HL-60 (cell line): ENCODE measurements at regions not wholly inside any gene's neighbourhood (a gene's known extent, or its start where the extent isn't known, plus 50 kb on each side); places are given as distances from the start of the nearest gene placed in this dataset.
"Not testable (repeated sequence)": the region's sequence is repeated elsewhere in the genome, so short reads cannot be mapped to it uniquely, and the experiment has no call there.

Experiments used
- DNase-seq, 2 experiments: peaks; one replicate each; pipeline ENCODE4 v3.0.0-alpha.2; 2010 to 2020; ENCODE audit warnings: low read depth in 1 of 2, low spot score in 1 of 2
- H3K27ac ChIP-seq: fragments of 250-450 bp; sonication (Bioruptor Pico); replicated peaks from 2 replicates; pipeline ENCODE4 v1.5.1; 2020; ENCODE audit warnings: mild to moderate bottlenecking, moderate library complexity
- H3K27me3 ChIP-seq: fragments of 250-450 bp; sonication (Bioruptor Pico); 2 replicates; pipeline ENCODE4 v1.5.1; 2021; ENCODE audit warnings: mild to moderate bottlenecking, moderate library complexity; ENCODE audit not compliant: insufficient read depth, poor library complexity, severe bottlenecking
- H3K4me3 ChIP-seq: replicated peaks from 2 replicates; pipeline ENCODE4 v1.5.1; 2011; ENCODE audit warnings: mild to moderate bottlenecking, control low read depth, low read length; ENCODE audit not compliant: insufficient read depth
- CTCF ChIP-seq: IDR thresholded peaks from one replicate; pipeline ENCODE4 v1.5.1; 2011; ENCODE audit warnings: low read length, control low read depth, inconsistent platforms; ENCODE audit not compliant: insufficient read depth
- GABPA ChIP-seq: IDR thresholded peaks from 2 replicates; pipeline ENCODE4 v1.6.1; 2012; ENCODE audit warnings: low read depth
- POLR2AphosphoS5 ChIP-seq: IDR thresholded peaks from 2 replicates; pipeline ENCODE4 v1.6.1; 2012; ENCODE audit warnings: low read depth
- REST ChIP-seq: IDR thresholded peaks from 2 replicates; pipeline ENCODE4 v1.6.1; 2012; ENCODE audit warnings: low read depth; ENCODE audit not compliant: insufficient replicate concordance
- SPI1 ChIP-seq: IDR thresholded peaks from 2 replicates; pipeline ENCODE4 v1.6.1; 2012; ENCODE audit warnings: low read depth, mild to moderate bottlenecking, borderline replicate concordance

- no peak for DNase-seq
- Histone ChIP-seq H3K27me3 (no peaks in the 10 kb centered on the region), H3K4me3 (no peak overlapping the region), H3K27ac (no peak overlapping the region)
- no peak for TF ChIP-seq POLR2AphosphoS5
- no peak for TF ChIP-seq SPI1
- TF ChIP-seq REST: no peak
- no peak for TF ChIP-seq GABPA
- no peak for TF ChIP-seq CTCF
Observed at GRCh38 chr22:23450434-23450795, 129.7 kb downstream of the IGLL1 start.

- not testable (repeated sequence) for H3K27ac ChIP-seq, DNase-seq, H3K27me3 ChIP-seq, H3K4me3 ChIP-seq
Observed at GRCh38 chr22:23449748-23450433, 130.2 kb downstream of the IGLL1 start.

- not testable (repeated sequence) for H3K27me3 ChIP-seq, H3K27ac ChIP-seq, DNase-seq, H3K4me3 ChIP-seq
Observed at GRCh38 chr22:23448499-23449288, 131.4 kb downstream of the IGLL1 start.

- TF ChIP-seq SPI1 (no peak), REST (no peak), POLR2AphosphoS5 (no peak), GABPA (no peak), CTCF (no peak)
- no peak overlapping the region for H3K4me3 ChIP-seq
- no peak for DNase-seq
- no peak overlapping the region for H3K27ac ChIP-seq
- H3K27me3 ChIP-seq: no peaks in the 10 kb centered on the region
Observed at GRCh38 chr22:23446796-23447350, 133.2 kb downstream of the IGLL1 start.

- H3K27me3 ChIP-seq, DNase-seq, H3K27ac ChIP-seq, H3K4me3 ChIP-seq: not testable (repeated sequence)
Observed at GRCh38 chr22:23446194-23446593, 133.9 kb downstream of the IGLL1 start.

GRCh38 chr22:23443905-23444304 is 136.2 kb downstream of the IGLL1 start:
- DNase-seq, H3K27ac ChIP-seq, H3K27me3 ChIP-seq, H3K4me3 ChIP-seq: not testable (repeated sequence)

- not testable (repeated sequence) for DNase-seq, H3K4me3 ChIP-seq, H3K27ac ChIP-seq, H3K27me3 ChIP-seq
Observed at GRCh38 chr22:23439581-23439980, 140.5 kb downstream of the IGLL1 start.
